ENCODE measurements at regions not wholly inside any gene's neighbourhood (a gene's known extent, or its start where the extent isn't known, plus 50 kb on each side); places are given as distances from the start of the nearest gene placed in this dataset.

DNA sequence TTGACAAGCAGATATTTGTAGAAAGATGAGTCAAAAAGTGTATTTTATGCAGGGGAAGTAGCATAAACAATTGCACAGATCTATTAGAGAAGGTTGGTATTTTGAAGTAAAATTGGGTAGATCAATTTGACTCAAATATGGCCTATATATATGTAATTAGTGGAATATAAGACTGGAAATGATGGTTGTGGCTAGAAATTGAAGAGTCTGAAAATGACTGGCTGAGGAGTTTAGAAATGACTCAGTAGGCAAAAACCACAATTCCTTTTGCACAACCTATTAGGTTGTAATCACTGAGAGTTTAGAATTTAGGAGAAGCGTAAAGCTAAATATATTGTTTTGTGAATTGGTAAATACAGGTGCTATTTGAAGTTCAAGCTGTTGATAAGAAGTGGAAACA is 622.6 kb upstream of the PCDH20 start:
- Histone ChIP-seq H3K4me3 (ENCODE audit: low read length) (no peak overlapping the region), H2AK5ac (ENCODE audit: low read length) (no peak overlapping the region), H3K27me3 (ENCODE audit: insufficient read depth, low read length, poor library complexity) (no peaks in the 10 kb centered on the region), H3K9ac (ENCODE audit: low read length) (no peak overlapping the region), H4K5ac (ENCODE audit: low read length) (no peak overlapping the region), H3K79me1 (ENCODE audit: low read length) (no peaks in the 10 kb centered on the region), H3K23ac (ENCODE audit: low read length) (no peak overlapping the region), H2BK120ac (ENCODE audit: low read depth, low read length) (no peak overlapping the region), H3K4me1 (ENCODE audit: control insufficient read depth, low read depth, low read length) (no peaks in the 10 kb centered on the region), H3K79me2 (ENCODE audit: control insufficient read depth, insufficient read depth, low read length) (no peaks in the 10 kb centered on the region), H3K4me2 (ENCODE audit: low read length) (no peak overlapping the region), H3K18ac (ENCODE audit: low read length) (no peak overlapping the region), H4K8ac (ENCODE audit: low read depth, low read length) (no peak overlapping the region), H2BK15ac (replicated peaks; ENCODE audit: low read depth) (no peak overlapping the region), H3K56ac (ENCODE audit: low read length) (no peak overlapping the region), H2BK5ac (ENCODE audit: low read length) (no peak overlapping the region), H3K36me3 (ENCODE audit: control insufficient read depth, insufficient read depth, low read length) (no peaks in the 10 kb centered on the region), H3K27ac (ENCODE audit: low read depth, low read length) (no peak overlapping the region), H3K4ac (ENCODE audit: low read depth, low read length) (no peak overlapping the region)
- 100% methylated on average over 1 of the region's 1 CpG for WGBS (ENCODE audit: extremely low coverage, insufficient coverage, low lambda C conversion rate)
- DNase-seq = no peak

- H3K79me1 ChIP-seq (ENCODE audit: low read length) = no peaks in the 10 kb centered on the region
- no peaks in the 10 kb centered on the region for H3K79me2 ChIP-seq (ENCODE audit: control insufficient read depth, insufficient read depth, low read length)
- H2BK15ac ChIP-seq (replicated peaks; ENCODE audit: low read depth) = no peak overlapping the region
- H2AK5ac ChIP-seq (ENCODE audit: low read length) = no peak overlapping the region
- no peak overlapping the region for H3K9ac ChIP-seq (ENCODE audit: low read length)
- H3K4me1 ChIP-seq (ENCODE audit: control insufficient read depth, low read depth, low read length) = no peaks in the 10 kb centered on the region
- no peak overlapping the region for H3K4me3 ChIP-seq (ENCODE audit: low read length)
- H3K4me2 ChIP-seq (ENCODE audit: low read length) = no peak overlapping the region
- no peak overlapping the region for H3K23ac ChIP-seq (ENCODE audit: low read length)
- no peak overlapping the region for H3K18ac ChIP-seq (ENCODE audit: low read length)
- H3K36me3 ChIP-seq (ENCODE audit: control insufficient read depth, insufficient read depth, low read length) = no peaks in the 10 kb centered on the region
- H4K8ac ChIP-seq (ENCODE audit: low read depth, low read length) = no peak overlapping the region
- no peaks in the 10 kb centered on the region for H3K27me3 ChIP-seq (ENCODE audit: insufficient read depth, low read length, poor library complexity)
- no peak overlapping the region for H3K56ac ChIP-seq (ENCODE audit: low read length)
- no peak overlapping the region for H4K5ac ChIP-seq (ENCODE audit: low read length)
- H3K27ac ChIP-seq (ENCODE audit: low read depth, low read length) = no peak overlapping the region
- no peak overlapping the region for H2BK120ac ChIP-seq (ENCODE audit: low read depth, low read length)
- peak; percentile 18 for DNase-seq
- WGBS (ENCODE audit: extremely low coverage, insufficient coverage, low lambda C conversion rate) = no CpG with 5 or more reads among the region's 2 CpGs
- H3K4ac ChIP-seq (ENCODE audit: low read depth, low read length) = no peak overlapping the region
- no peak overlapping the region for H2BK5ac ChIP-seq (ENCODE audit: low read length)
Measured at GRCh38 chr13:62035981-62036380, 620.3 kb upstream of the PCDH20 start.

- H3K4me3 ChIP-seq (ENCODE audit: low read length) = no peak overlapping the region
- no peaks in the 10 kb centered on the region for H3K27me3 ChIP-seq (ENCODE audit: insufficient read depth, low read length, poor library complexity)
- no peak overlapping the region for H2BK5ac ChIP-seq (ENCODE audit: low read length)
- no peak overlapping the region for H3K23ac ChIP-seq (ENCODE audit: low read length)
- no peak overlapping the region for H4K8ac ChIP-seq (ENCODE audit: low read depth, low read length)
- H2BK120ac ChIP-seq (ENCODE audit: low read depth, low read length) = no peak overlapping the region
- H3K36me3 ChIP-seq (ENCODE audit: control insufficient read depth, insufficient read depth, low read length) = no peaks in the 10 kb centered on the region
- H3K4me2 ChIP-seq (ENCODE audit: low read length) = no peak overlapping the region
- no peaks in the 10 kb centered on the region for H3K79me1 ChIP-seq (ENCODE audit: low read length)
- no peak overlapping the region for H3K18ac ChIP-seq (ENCODE audit: low read length)
- no peaks in the 10 kb centered on the region for H3K4me1 ChIP-seq (ENCODE audit: control insufficient read depth, low read depth, low read length)
- H3K79me2 ChIP-seq (ENCODE audit: control insufficient read depth, insufficient read depth, low read length) = no peaks in the 10 kb centered on the region
- no peak overlapping the region for H3K9ac ChIP-seq (ENCODE audit: low read length)
- H2AK5ac ChIP-seq (ENCODE audit: low read length) = no peak overlapping the region
- H3K27ac ChIP-seq (ENCODE audit: low read depth, low read length) = no peak overlapping the region
- no peak for DNase-seq
- H3K56ac ChIP-seq (ENCODE audit: low read length) = no peak overlapping the region
- no peak overlapping the region for H2BK15ac ChIP-seq (replicated peaks; ENCODE audit: low read depth)
- no CpG with 5 or more reads among the region's 4 CpGs for WGBS (ENCODE audit: extremely low coverage, insufficient coverage, low lambda C conversion rate)
- no peak overlapping the region for H4K5ac ChIP-seq (ENCODE audit: low read length)
- H3K4ac ChIP-seq (ENCODE audit: low read depth, low read length) = no peak overlapping the region
Measured at GRCh38 chr13:62033934-62034333, 618.3 kb upstream of the PCDH20 start.

DNA sequence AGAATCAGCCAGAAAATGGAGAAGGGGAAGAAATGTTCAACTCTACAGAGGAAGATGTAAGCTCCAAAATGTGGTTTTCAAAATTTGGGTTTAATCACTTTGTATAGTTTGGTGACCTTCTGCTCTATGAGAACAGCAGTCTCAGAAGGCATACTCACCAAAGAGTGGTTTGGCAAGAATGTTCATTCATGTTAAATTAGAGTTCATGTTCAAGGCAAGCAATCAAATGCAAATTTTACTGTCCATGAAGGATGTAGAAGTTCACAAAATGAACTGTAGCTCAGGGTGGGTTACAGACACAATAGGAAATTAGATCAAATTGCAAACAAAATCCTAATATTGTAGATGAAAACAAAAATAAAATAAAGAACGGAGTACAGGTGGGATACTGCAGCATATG is 606.7 kb upstream of the PCDH20 start:
- no peak for DNase-seq
- no CpG with 5 or more reads among the region's 1 CpG for WGBS (ENCODE audit: extremely low coverage, insufficient coverage, low lambda C conversion rate)
- no peak overlapping the region for H2BK15ac ChIP-seq (replicated peaks; ENCODE audit: low read depth)

DNA sequence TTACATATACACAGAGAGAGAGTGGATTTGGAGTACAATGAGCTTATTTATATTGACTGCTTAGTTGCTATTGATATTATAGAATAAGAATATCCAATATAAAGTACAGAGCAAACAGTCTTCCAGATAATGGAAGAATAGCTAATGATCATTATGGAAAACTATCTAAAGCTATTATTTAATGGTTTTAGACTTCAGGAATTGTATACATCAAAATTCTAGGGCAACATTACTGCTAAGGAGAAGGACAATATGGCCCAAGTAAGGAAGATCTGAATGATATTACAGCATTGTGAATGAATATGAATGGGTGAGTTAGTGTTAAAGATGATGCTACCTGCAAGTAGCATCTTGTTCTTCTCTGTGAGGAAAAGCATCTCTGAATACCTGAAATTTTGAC is 604.2 kb upstream of the PCDH20 start:
- no peak overlapping the region for H4K8ac ChIP-seq (ENCODE audit: low read depth, low read length)
- no peaks in the 10 kb centered on the region for H3K4me1 ChIP-seq (ENCODE audit: control insufficient read depth, low read depth, low read length)
- H2BK15ac ChIP-seq (replicated peaks; ENCODE audit: low read depth) = no peak overlapping the region
- no peak overlapping the region for H2BK120ac ChIP-seq (ENCODE audit: low read depth, low read length)
- no peak overlapping the region for H4K5ac ChIP-seq (ENCODE audit: low read length)
- H3K23ac ChIP-seq (ENCODE audit: low read length) = no peak overlapping the region
- H3K9ac ChIP-seq (ENCODE audit: low read length) = no peak overlapping the region
- H3K56ac ChIP-seq (ENCODE audit: low read length) = no peak overlapping the region
- no peak overlapping the region for H3K4me3 ChIP-seq (ENCODE audit: low read length)
- H3K18ac ChIP-seq (ENCODE audit: low read length) = no peak overlapping the region
- no peaks in the 10 kb centered on the region for H3K79me1 ChIP-seq (ENCODE audit: low read length)
- no peak overlapping the region for H3K4ac ChIP-seq (ENCODE audit: low read depth, low read length)
- no peak overlapping the region for H2AK5ac ChIP-seq (ENCODE audit: low read length)
- no peak for DNase-seq
- H3K27me3 ChIP-seq (ENCODE audit: insufficient read depth, low read length, poor library complexity) = no peaks in the 10 kb centered on the region
- no peak overlapping the region for H2BK5ac ChIP-seq (ENCODE audit: low read length)
- H3K36me3 ChIP-seq (ENCODE audit: control insufficient read depth, insufficient read depth, low read length) = no peaks in the 10 kb centered on the region
- no peaks in the 10 kb centered on the region for H3K79me2 ChIP-seq (ENCODE audit: control insufficient read depth, insufficient read depth, low read length)
- H3K4me2 ChIP-seq (ENCODE audit: low read length) = no peak overlapping the region
- H3K27ac ChIP-seq (ENCODE audit: low read depth, low read length) = no peak overlapping the region

More for the DNA sequence above, 606.7 kb upstream of the PCDH20 start:
- H3K4me3 ChIP-seq (ENCODE audit: low read length) = no peak overlapping the region
- no peak overlapping the region for H3K4ac ChIP-seq (ENCODE audit: low read depth, low read length)
- no peaks in the 10 kb centered on the region for H3K27me3 ChIP-seq (ENCODE audit: insufficient read depth, low read length, poor library complexity)
- no peak overlapping the region for H3K18ac ChIP-seq (ENCODE audit: low read length)
- no peaks in the 10 kb centered on the region for H3K79me1 ChIP-seq (ENCODE audit: low read length)
- no peak overlapping the region for H2AK5ac ChIP-seq (ENCODE audit: low read length)
- no peaks in the 10 kb centered on the region for H3K4me1 ChIP-seq (ENCODE audit: control insufficient read depth, low read depth, low read length)
- H3K36me3 ChIP-seq (ENCODE audit: control insufficient read depth, insufficient read depth, low read length) = no peaks in the 10 kb centered on the region
- no peak overlapping the region for H3K56ac ChIP-seq (ENCODE audit: low read length)
- H3K23ac ChIP-seq (ENCODE audit: low read length) = no peak overlapping the region
- no peak overlapping the region for H2BK5ac ChIP-seq (ENCODE audit: low read length)
- no peak overlapping the region for H4K8ac ChIP-seq (ENCODE audit: low read depth, low read length)
- H3K79me2 ChIP-seq (ENCODE audit: control insufficient read depth, insufficient read depth, low read length) = no peaks in the 10 kb centered on the region
- no peak overlapping the region for H4K5ac ChIP-seq (ENCODE audit: low read length)
- H3K9ac ChIP-seq (ENCODE audit: low read length) = no peak overlapping the region
- no peak overlapping the region for H3K4me2 ChIP-seq (ENCODE audit: low read length)
- no peak overlapping the region for H2BK120ac ChIP-seq (ENCODE audit: low read depth, low read length)
- H3K27ac ChIP-seq (ENCODE audit: low read depth, low read length) = no peak overlapping the region

DNA sequence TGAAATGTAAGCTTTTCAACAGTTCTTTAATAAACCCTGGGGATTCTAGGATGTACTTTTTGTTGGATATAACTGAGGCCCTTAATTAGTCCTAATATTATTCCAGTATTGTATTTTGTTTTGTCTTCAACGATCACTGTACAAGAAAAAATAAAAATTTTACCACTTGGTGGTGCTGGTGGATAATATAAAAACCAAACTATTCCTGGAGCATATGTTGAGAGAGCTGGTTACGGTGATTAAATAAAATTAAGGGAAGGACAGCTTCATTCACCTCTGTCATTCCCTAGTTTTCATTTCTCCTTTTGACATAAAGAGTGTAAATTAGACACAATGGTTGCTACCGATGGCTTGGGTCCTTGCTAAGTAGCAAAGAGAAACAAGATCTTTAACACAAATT is 598.6 kb upstream of the PCDH20 start:
- Histone ChIP-seq H4K8ac (ENCODE audit: low read depth, low read length) (no peak overlapping the region), H3K56ac (ENCODE audit: low read length) (no peak overlapping the region), H3K79me2 (ENCODE audit: control insufficient read depth, insufficient read depth, low read length) (no peaks in the 10 kb centered on the region), H3K4me3 (ENCODE audit: low read length) (no peak overlapping the region), H3K4me1 (ENCODE audit: control insufficient read depth, low read depth, low read length) (no peaks in the 10 kb centered on the region), H3K36me3 (ENCODE audit: control insufficient read depth, insufficient read depth, low read length) (no peaks in the 10 kb centered on the region), H2BK15ac (replicated peaks; ENCODE audit: low read depth) (no peak overlapping the region), H3K18ac (ENCODE audit: low read length) (no peak overlapping the region), H3K79me1 (ENCODE audit: low read length) (no peaks in the 10 kb centered on the region), H3K9ac (ENCODE audit: low read length) (no peak overlapping the region), H2AK5ac (ENCODE audit: low read length) (no peak overlapping the region), H3K23ac (ENCODE audit: low read length) (no peak overlapping the region), H3K27ac (ENCODE audit: low read depth, low read length) (no peak overlapping the region), H3K4ac (ENCODE audit: low read depth, low read length) (no peak overlapping the region), H3K4me2 (ENCODE audit: low read length) (no peak overlapping the region), H2BK120ac (ENCODE audit: low read depth, low read length) (no peak overlapping the region), H3K27me3 (ENCODE audit: insufficient read depth, low read length, poor library complexity) (no peaks in the 10 kb centered on the region), H4K5ac (ENCODE audit: low read length) (no peak overlapping the region), H2BK5ac (ENCODE audit: low read length) (no peak overlapping the region)
- DNase-seq = peak; percentile 24
- WGBS (ENCODE audit: extremely low coverage, insufficient coverage, low lambda C conversion rate) = no CpG with 5 or more reads among the region's 3 CpGs
